Spleen (tissue), 11 donors: ENCODE measurements at regions not wholly inside any gene's neighbourhood (a gene's known extent, or its start where the extent isn't known, plus 50 kb on each side); places are given as distances from the start of the nearest gene placed in this dataset.

Experiments
- DNase-seq: peaks from one replicate; pipeline ENCODE4 v3.0.0-alpha.2; 2020
- H3K27ac ChIP-seq, 8 donors: fragments of 200-600 bp; sonication (generic) in 7 of 8; 1 replicate in 4 of 8; 2 replicates in 4 of 8; pipeline versions ENCODE4 v1.5.0 to v1.8.0; 2016 to 2021; ENCODE audit warnings: inconsistent platforms in 4 of 8, mild to moderate bottlenecking in 4 of 8, moderate library complexity in 1 of 8
- H3K27me3 ChIP-seq, 7 donors: fragments of 200-600 bp; sonication (generic) in 6 of 7; replicated peaks in 1 of 7; 1 replicate in 4 of 7; 2 replicates in 3 of 7; pipeline versions ENCODE4 v1.5.0 to v1.8.0; 2016 to 2021; ENCODE audit warnings: inconsistent platforms in 3 of 7, mild to moderate bottlenecking in 1 of 7
- H3K36me3 ChIP-seq, 6 donors: fragments of 200-600 bp; sonication (generic) in 5 of 6; 1 replicate in 4 of 6; 2 replicates in 2 of 6; pipeline versions ENCODE4 v1.5.0 to v1.8.0; 2016 to 2021; ENCODE audit warnings: inconsistent platforms in 2 of 6
- H3K4me1 ChIP-seq, 6 donors: fragments of 200-600 bp; sonication (generic) in 5 of 6; 1 replicate in 3 of 6; 2 replicates in 3 of 6; pipeline versions ENCODE4 v1.5.0 to v1.8.0; 2016 to 2021; ENCODE audit warnings: inconsistent platforms in 3 of 6
- H3K4me3 ChIP-seq, 8 donors: fragments of 200-600 bp; sonication (generic) in 7 of 8; 1 replicate in 4 of 8; 2 replicates in 4 of 8; pipeline versions ENCODE4 v1.5.0 to v1.8.0; 2016 to 2021; ENCODE audit warnings: inconsistent platforms in 4 of 8, mild to moderate bottlenecking in 4 of 8, moderate library complexity in 2 of 8
- H3K9me3 ChIP-seq, 8 donors: fragments of 200-600 bp; sonication (generic) in 7 of 8; 1 replicate in 4 of 8; 2 replicates in 4 of 8; pipeline versions ENCODE4 v1.5.0 to v1.8.0; 2016 to 2021; ENCODE audit warnings: inconsistent platforms in 4 of 8
- CTCF ChIP-seq, 11 experiments: fragments of 200-600 bp in 7 of 11; fragments of 450-650 bp in 4 of 11; sonication (generic) in 4 of 11; IDR thresholded peaks in 8 of 11; conservative IDR thresholded peaks in 3 of 11; 1 replicate in 7 of 11; 2 replicates in 4 of 11; pipeline versions ENCODE4 v1.4.0 to v1.8.0; 2016 to 2021; ENCODE audit warnings: antibody characterized with exemption in 11 of 11, inconsistent platforms in 4 of 11, mild to moderate bottlenecking in 1 of 11
- POLR2A ChIP-seq, 3 donors: fragments of 450-650 bp; IDR thresholded peaks; one replicate each; pipeline ENCODE4 v1.5.1; 2017; ENCODE audit warnings: antibody characterized with exemption in 3 of 3, mild to moderate bottlenecking in 1 of 3
- POLR2AphosphoS5 ChIP-seq, 3 donors: sonication (generic); formaldehyde crosslinking; IDR thresholded peaks; one replicate each; pipeline ENCODE4 v1.5.1; 2017; ENCODE audit warnings: antibody characterized with exemption in 3 of 3
- WGBS, 5 donors: extraction: QIAGEN DNeasy Blood & Tissue Kit in 3 of 5; methylation state at CpG; one replicate each; pipeline versions ENCODE4 v1.1.5 to v1.1.7; 2013 to 2018; 5-methylcytosine and 5-hydroxymethylcytosine counted together
- intact Hi-C: fragments of 100-400 bp; cut with DNase I; formaldehyde crosslinking; loops from one replicate; pipeline ENCODE4 v1.15.0; 2023; ENCODE audit warnings: low total_unique reads
- donor health status: healthy with polysubstance abuse.
- donor health status: DM: no; HTN: no; CAD: no; lungs with moderate emphysema.
- donor health status: DM: no; HTN: no; CAD: no.
- donor health status: Bipolar disorder and iron deficiency.
- donor health status: healthy.
- donor health status: DM: no; HTN: no; CAD: no.
- donor health status: DM: yes; HTN: yes; CAD: no.

- DNase-seq = no peak
- Histone ChIP-seq H3K27me3 (peaks cover 0 to under 1% (median 0%) of the 10 kb centered on the region in 7 donors), H3K4me3 (no peak overlapping the region), H3K9me3 (no peaks in the 10 kb centered on the region), H3K36me3 (no peaks in the 10 kb centered on the region), H3K27ac (no peak overlapping the region), H3K4me1 (no peaks in the 10 kb centered on the region)
- TF ChIP-seq CTCF (IDR thresholded peaks at IDR 0.05 in 8 of 11, conservative IDR thresholded peaks at IDR 0.05 in 3 of 11) (no peak), POLR2A (IDR thresholded peaks at IDR 0.05) (no peak), POLR2AphosphoS5 (IDR thresholded peaks at IDR 0.05) (no peak)
- intact Hi-C loops = no loop called here
- WGBS, 5 donors = 68 to 82% (median 77%) methylated on average over 3 of the region's 3 CpGs
Observed at GRCh38 chr6:112468359-112468758, 121.2 kb downstream of the RFPL4B start.

GRCh38 chr6:112469306-112469705 lies 122.2 kb downstream of the RFPL4B start:
- H3K36me3 ChIP-seq = no peaks in the 10 kb centered on the region
- no peaks in the 10 kb centered on the region for H3K4me1 ChIP-seq
- no peak for DNase-seq
- no peak overlapping the region for H3K4me3 ChIP-seq
- no peak overlapping the region for H3K27ac ChIP-seq
- peaks cover 0 to 5% (median 0%) of the 10 kb centered on the region in 7 donors for H3K27me3 ChIP-seq
- WGBS, 5 donors = 76 to 94% (median 87%) methylated on average over 2 of the region's 2 CpGs
- intact Hi-C loops = no loop called here
- no peaks in the 10 kb centered on the region for H3K9me3 ChIP-seq
- TF ChIP-seq CTCF (IDR thresholded peaks at IDR 0.05 in 8 of 11, conservative IDR thresholded peaks at IDR 0.05 in 3 of 11) (no peak), POLR2AphosphoS5 (IDR thresholded peaks at IDR 0.05) (no peak), POLR2A (IDR thresholded peaks at IDR 0.05) (no peak)

GRCh38 chr6:112470376-112470775 lies 123.2 kb downstream of the RFPL4B start:
- WGBS, 5 donors = 86 to 94% (median 88%) methylated on average over 4 of the region's 4 CpGs
- DNase-seq = no peak
- intact Hi-C loops = no loop called here

GRCh38 chr6:112470950-112471349 lies 123.8 kb downstream of the RFPL4B start:
- Histone ChIP-seq H3K27ac (no peak overlapping the region), H3K4me3 (no peak overlapping the region), H3K9me3 (no peaks in the 10 kb centered on the region), H3K4me1 (no peaks in the 10 kb centered on the region), H3K36me3 (no peaks in the 10 kb centered on the region), H3K27me3 (peaks cover 0 to 5% (median 0%) of the 10 kb centered on the region in 7 donors)
- WGBS, 5 donors = 61 to 97% (median 75%) methylated on average over 1 of the region's 1 CpG
- intact Hi-C loops = no loop called here
- TF ChIP-seq CTCF (IDR thresholded peaks at IDR 0.05 in 8 of 11, conservative IDR thresholded peaks at IDR 0.05 in 3 of 11) (no peak), POLR2AphosphoS5 (IDR thresholded peaks at IDR 0.05) (no peak), POLR2A (IDR thresholded peaks at IDR 0.05) (no peak)
- DNase-seq = no peak

More at GRCh38 chr6:112470376-112470775, 123.2 kb downstream of the RFPL4B start:
- TF ChIP-seq CTCF (IDR thresholded peaks at IDR 0.05 in 8 of 11, conservative IDR thresholded peaks at IDR 0.05 in 3 of 11) = no peak
- TF ChIP-seq POLR2A (IDR thresholded peaks at IDR 0.05) = no peak
- TF ChIP-seq POLR2AphosphoS5 (IDR thresholded peaks at IDR 0.05) = no peak
- Histone ChIP-seq H3K9me3 (no peaks in the 10 kb centered on the region), H3K36me3 (no peaks in the 10 kb centered on the region), H3K27ac (no peak overlapping the region), H3K27me3 (peaks cover 0 to 5% (median 0%) of the 10 kb centered on the region in 7 donors), H3K4me1 (no peaks in the 10 kb centered on the region), H3K4me3 (no peak overlapping the region)
